GM23338 (cell line): ENCODE measurements at regions not wholly inside any gene's neighbourhood (a gene's known extent, or its start where the extent isn't known, plus 50 kb on each side); places are given as distances from the start of the nearest gene placed in this dataset.

Experiments
- ATAC-seq: fragments of 200-7000 bp; cut with Tn5 transposase; 3 replicates; pipeline ENCODE4 v1.9.1; 2020
- DNase-seq: peaks from one replicate; pipeline ENCODE4 v3.0.0-alpha.2; 2015; ENCODE audit warnings: low spot score
- H2AFZ ChIP-seq: fragments of 200-600 bp; sonication (generic); 2 replicates; pipeline ENCODE4 v1.8.0; 2016; ENCODE audit warnings: antibody characterized with exemption, mild to moderate bottlenecking, moderate library complexity
- H3F3A ChIP-seq: fragments of 200-600 bp; sonication (generic); replicated peaks from 2 replicates; pipeline ENCODE4 v1.8.0; 2017; ENCODE audit warnings: antibody characterized with exemption, mixed run types, low read depth
- H3K27ac ChIP-seq: fragments of 200-600 bp; sonication (generic); 2 replicates; pipeline ENCODE4 v1.6.1; 2016; ENCODE audit warnings: low read depth
- H3K27me3 ChIP-seq: fragments of 200-600 bp; sonication (generic); 2 replicates; pipeline ENCODE4 v1.8.0; 2016; ENCODE audit warnings: mild to moderate bottlenecking, mixed run types, moderate library complexity; ENCODE audit not compliant: insufficient read depth
- H3K36me3 ChIP-seq: fragments of 200-600 bp; sonication (generic); 2 replicates; pipeline ENCODE4 v1.8.0; 2016; ENCODE audit warnings: mild to moderate bottlenecking; ENCODE audit not compliant: insufficient read depth
- H3K4me1 ChIP-seq: fragments of 200-600 bp; sonication (generic); 2 replicates; pipeline ENCODE4 v1.8.0; 2016; ENCODE audit warnings: mild to moderate bottlenecking, moderate library complexity; ENCODE audit not compliant: insufficient read depth
- H3K4me2 ChIP-seq: fragments of 200-600 bp; sonication (generic); 2 replicates; pipeline ENCODE4 v1.7.1; 2017; ENCODE audit warnings: mixed run types
- H3K4me3 ChIP-seq: fragments of 200-600 bp; sonication (generic); 2 replicates; pipeline ENCODE4 v1.6.1; 2016; ENCODE audit warnings: mixed run types
- H3K79me2 ChIP-seq: fragments of 200-600 bp; sonication (generic); replicated peaks from 2 replicates; pipeline ENCODE4 v1.8.0; 2017; ENCODE audit warnings: mild to moderate bottlenecking; ENCODE audit not compliant: insufficient read depth
- H3K9me2 ChIP-seq: fragments of 200-600 bp; sonication (generic); 2 replicates; pipeline ENCODE4 v1.8.0; 2017; ENCODE audit not compliant: insufficient read depth
- H4K20me1 ChIP-seq: fragments of 200-600 bp; sonication (generic); replicated peaks from 2 replicates; pipeline ENCODE4 v1.8.0; 2017; ENCODE audit warnings: mild to moderate bottlenecking; ENCODE audit not compliant: insufficient read depth
- H3K27ac Mint-ChIP-seq: 2 replicates; pipeline ENCODE4 v1.8.0; 2020; ENCODE audit warnings: inconsistent platforms, mild to moderate bottlenecking, moderate library complexity, mixed read lengths
- H3K27me3 Mint-ChIP-seq: 3 replicates; pipeline ENCODE4 v1.8.0; 2022; ENCODE audit warnings: low read depth, mild to moderate bottlenecking, moderate library complexity, mixed read lengths, inconsistent platforms; ENCODE audit not compliant: insufficient read depth, poor library complexity
- H3K36me3 Mint-ChIP-seq: 3 replicates; pipeline ENCODE4 v1.8.0; 2021; ENCODE audit warnings: low read depth, mild to moderate bottlenecking, inconsistent platforms, moderate library complexity, mixed read lengths
- H3K4me1 Mint-ChIP-seq: 3 replicates; pipeline ENCODE4 v1.8.0; 2020; ENCODE audit warnings: mild to moderate bottlenecking, inconsistent platforms, mixed read lengths
- H3K4me3 Mint-ChIP-seq: 3 replicates; pipeline ENCODE4 v1.8.0; 2021; ENCODE audit warnings: moderate library complexity, mild to moderate bottlenecking, inconsistent platforms, mixed read lengths
- H3K9me3 Mint-ChIP-seq: 3 replicates; pipeline ENCODE4 v1.8.0; 2020; ENCODE audit warnings: moderate library complexity, mild to moderate bottlenecking, inconsistent platforms, mixed read lengths
- CREB1 ChIP-seq: fragments of 250-450 bp; sonication (Bioruptor Pico); IDR thresholded peaks from 2 replicates; pipeline ENCODE4 v1.5.0; 2020; ENCODE audit warnings: low read depth, mild to moderate bottlenecking, moderate library complexity
- EZH2 ChIP-seq: fragments of 200-600 bp; sonication (generic); IDR thresholded peaks from one replicate; pipeline ENCODE4 v1.8.0; 2017; ENCODE audit warnings: antibody characterized with exemption, mild to moderate bottlenecking, low read depth; ENCODE audit not compliant: unreplicated experiment
- EZH2phosphoT487 ChIP-seq: fragments of 200-600 bp; sonication (generic); IDR thresholded peaks from one replicate; pipeline ENCODE4 v1.8.1; 2018; ENCODE audit warnings: antibody characterized with exemption; ENCODE audit not compliant: unreplicated experiment
- JUNB ChIP-seq: IDR thresholded peaks from one replicate; pipeline ENCODE4 v1.6.1; 2016; ENCODE audit warnings: antibody characterized with exemption; ENCODE audit not compliant: unreplicated experiment
- NANOG ChIP-seq: IDR thresholded peaks from 2 replicates; pipeline ENCODE4 v1.6.1; 2016; ENCODE audit warnings: antibody characterized with exemption, borderline replicate concordance
- POLR2AphosphoS5 ChIP-seq: IDR thresholded peaks from 2 replicates; pipeline ENCODE4 v1.6.1; 2016; ENCODE audit warnings: antibody characterized with exemption, low read depth
- STAT1 ChIP-seq: IDR thresholded peaks from one replicate; pipeline ENCODE4 v1.6.1; 2016; ENCODE audit warnings: antibody characterized with exemption; ENCODE audit not compliant: unreplicated experiment
- ZNF114 ChIP-seq: fragments of 250-450 bp; sonication (Bioruptor Pico); IDR thresholded peaks from 2 replicates; pipeline ENCODE4 v1.5.0; 2020; ENCODE audit warnings: mild to moderate bottlenecking, moderate library complexity
- ZNF331 ChIP-seq: fragments of 250-450 bp; sonication (Bioruptor Pico); IDR thresholded peaks from 2 replicates; pipeline ENCODE4 v1.5.0; 2020; ENCODE audit warnings: low read depth, mild to moderate bottlenecking, moderate library complexity
- TF ChIP-seq, protein P1 (sequence below): IDR thresholded peaks from one replicate; pipeline ENCODE4 v1.6.1; 2018; ENCODE audit warnings: antibody characterized with exemption; ENCODE audit not compliant: unreplicated experiment
- TF ChIP-seq, protein P2 (sequence below), 2 experiments: fragments of 200-600 bp in 1 of 2; sonication (generic) in 1 of 2; conservative IDR thresholded peaks; 2 replicates each; pipeline versions ENCODE4 v1.5.1 to v1.6.1; 2016 to 2017; ENCODE audit warnings: antibody characterized with exemption in 2 of 2, low read depth in 2 of 2, mild to moderate bottlenecking in 2 of 2, moderate library complexity in 1 of 2
- TF ChIP-seq, protein P3 (sequence below): fragments of 250-450 bp; sonication (Bioruptor Pico); IDR thresholded peaks from 2 replicates; pipeline ENCODE4 v1.5.0; 2020; ENCODE audit warnings: mild to moderate bottlenecking, moderate library complexity

DNA sequence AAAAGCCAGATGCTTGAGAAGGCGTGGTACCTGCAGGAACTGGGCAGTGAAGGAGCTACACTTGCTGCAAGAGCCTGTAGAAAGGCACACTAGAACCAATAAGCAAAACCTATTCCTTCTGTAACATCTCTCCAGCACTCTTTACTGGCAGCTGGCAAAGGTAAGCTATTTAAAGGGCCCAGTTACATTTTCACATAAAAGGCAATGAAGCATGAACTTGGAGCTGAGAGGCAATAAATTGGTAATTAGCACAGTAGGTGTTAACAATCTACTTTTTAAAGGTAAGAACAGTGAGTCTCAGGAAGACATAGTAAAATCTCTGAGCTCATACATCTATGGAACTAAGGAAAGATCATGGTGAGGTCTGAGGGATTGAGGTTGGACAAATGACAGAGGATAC is 167.1 kb upstream of the OLFM3 start (continued):
- TF ChIP-seq ZNF114: no peak
- TF ChIP-seq EZH2: no peak
- TF ChIP-seq CREB1 (CRISPR knock-in tag): no peak
- TF ChIP-seq NANOG: no peak
- no peak for TF ChIP-seq ZNF331 (CRISPR knock-in tag)
- TF ChIP-seq JUNB: no peak
- TF ChIP-seq, protein P1, sequence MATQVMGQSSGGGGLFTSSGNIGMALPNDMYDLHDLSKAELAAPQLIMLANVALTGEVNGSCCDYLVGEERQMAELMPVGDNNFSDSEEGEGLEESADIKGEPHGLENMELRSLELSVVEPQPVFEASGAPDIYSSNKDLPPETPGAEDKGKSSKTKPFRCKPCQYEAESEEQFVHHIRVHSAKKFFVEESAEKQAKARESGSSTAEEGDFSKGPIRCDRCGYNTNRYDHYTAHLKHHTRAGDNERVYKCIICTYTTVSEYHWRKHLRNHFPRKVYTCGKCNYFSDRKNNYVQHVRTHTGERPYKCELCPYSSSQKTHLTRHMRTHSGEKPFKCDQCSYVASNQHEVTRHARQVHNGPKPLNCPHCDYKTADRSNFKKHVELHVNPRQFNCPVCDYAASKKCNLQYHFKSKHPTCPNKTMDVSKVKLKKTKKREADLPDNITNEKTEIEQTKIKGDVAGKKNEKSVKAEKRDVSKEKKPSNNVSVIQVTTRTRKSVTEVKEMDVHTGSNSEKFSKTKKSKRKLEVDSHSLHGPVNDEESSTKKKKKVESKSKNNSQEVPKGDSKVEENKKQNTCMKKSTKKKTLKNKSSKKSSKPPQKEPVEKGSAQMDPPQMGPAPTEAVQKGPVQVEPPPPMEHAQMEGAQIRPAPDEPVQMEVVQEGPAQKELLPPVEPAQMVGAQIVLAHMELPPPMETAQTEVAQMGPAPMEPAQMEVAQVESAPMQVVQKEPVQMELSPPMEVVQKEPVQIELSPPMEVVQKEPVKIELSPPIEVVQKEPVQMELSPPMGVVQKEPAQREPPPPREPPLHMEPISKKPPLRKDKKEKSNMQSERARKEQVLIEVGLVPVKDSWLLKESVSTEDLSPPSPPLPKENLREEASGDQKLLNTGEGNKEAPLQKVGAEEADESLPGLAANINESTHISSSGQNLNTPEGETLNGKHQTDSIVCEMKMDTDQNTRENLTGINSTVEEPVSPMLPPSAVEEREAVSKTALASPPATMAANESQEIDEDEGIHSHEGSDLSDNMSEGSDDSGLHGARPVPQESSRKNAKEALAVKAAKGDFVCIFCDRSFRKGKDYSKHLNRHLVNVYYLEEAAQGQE: no peak
- TF ChIP-seq, protein P2, sequence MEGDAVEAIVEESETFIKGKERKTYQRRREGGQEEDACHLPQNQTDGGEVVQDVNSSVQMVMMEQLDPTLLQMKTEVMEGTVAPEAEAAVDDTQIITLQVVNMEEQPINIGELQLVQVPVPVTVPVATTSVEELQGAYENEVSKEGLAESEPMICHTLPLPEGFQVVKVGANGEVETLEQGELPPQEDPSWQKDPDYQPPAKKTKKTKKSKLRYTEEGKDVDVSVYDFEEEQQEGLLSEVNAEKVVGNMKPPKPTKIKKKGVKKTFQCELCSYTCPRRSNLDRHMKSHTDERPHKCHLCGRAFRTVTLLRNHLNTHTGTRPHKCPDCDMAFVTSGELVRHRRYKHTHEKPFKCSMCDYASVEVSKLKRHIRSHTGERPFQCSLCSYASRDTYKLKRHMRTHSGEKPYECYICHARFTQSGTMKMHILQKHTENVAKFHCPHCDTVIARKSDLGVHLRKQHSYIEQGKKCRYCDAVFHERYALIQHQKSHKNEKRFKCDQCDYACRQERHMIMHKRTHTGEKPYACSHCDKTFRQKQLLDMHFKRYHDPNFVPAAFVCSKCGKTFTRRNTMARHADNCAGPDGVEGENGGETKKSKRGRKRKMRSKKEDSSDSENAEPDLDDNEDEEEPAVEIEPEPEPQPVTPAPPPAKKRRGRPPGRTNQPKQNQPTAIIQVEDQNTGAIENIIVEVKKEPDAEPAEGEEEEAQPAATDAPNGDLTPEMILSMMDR (conservative IDR thresholded peaks at IDR 0.05; ENCODE audit: low read depth in 2 of 2): no peak
- no peak for TF ChIP-seq EZH2phosphoT487
- TF ChIP-seq POLR2AphosphoS5: no peak

DNA sequence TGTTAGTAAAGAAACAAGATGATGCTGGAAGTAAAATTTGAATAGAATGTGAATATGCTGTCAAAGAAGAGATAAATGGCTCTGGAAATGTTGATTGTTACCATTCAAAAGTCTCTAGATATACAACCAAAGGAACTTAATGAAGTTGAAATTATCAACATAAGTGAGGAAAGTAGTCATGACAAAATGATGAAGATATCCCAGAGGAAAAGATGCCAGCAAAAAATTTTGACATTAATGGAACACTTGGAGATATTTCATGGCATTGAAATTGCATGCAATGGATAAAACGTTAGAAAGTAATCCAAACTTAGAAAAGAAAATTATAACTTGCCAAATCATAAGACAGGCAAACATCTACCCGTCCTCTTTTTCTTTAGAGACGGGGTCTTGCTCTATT is 154.5 kb upstream of the OLFM3 start:
- no peaks in the 10 kb centered on the region for H3K9me2 ChIP-seq
- H2AFZ ChIP-seq: no peak overlapping the region
- Mint-ChIP-seq H3K4me1 (peaks cover 15% of the 10 kb centered on the region; the same call in 2 of the 3 replicates), H3K27me3 (no peaks in the 10 kb centered on the region), H3K9me3 (no peaks in the 10 kb centered on the region), H3K4me3 (no peak overlapping the region), H3K27ac (no peak overlapping the region; the same call in 1 of the 2 replicates), H3K36me3 (no peaks in the 10 kb centered on the region)
- H3K27ac ChIP-seq: no peak overlapping the region
- H3K79me2 ChIP-seq: no peaks in the 10 kb centered on the region
- no peaks in the 10 kb centered on the region for H3K36me3 ChIP-seq
- H3K27me3 ChIP-seq: no peaks in the 10 kb centered on the region
- H4K20me1 ChIP-seq: no peaks in the 10 kb centered on the region
- no peaks in the 10 kb centered on the region for H3F3A ChIP-seq
- no peak overlapping the region for H3K4me3 ChIP-seq
- ATAC-seq (no peak), DNase-seq (no peak)
- no peak overlapping the region for H3K4me2 ChIP-seq
- H3K4me1 ChIP-seq: 0 out of 2 replicates have a peak, but pooled peaks cover 5% of the 10 kb centered on the region
- TF ChIP-seq JUNB: no peak
- TF ChIP-seq EZH2phosphoT487: no peak
- TF ChIP-seq EZH2: no peak
- no peak for TF ChIP-seq CREB1 (CRISPR knock-in tag)
- TF ChIP-seq STAT1: no peak
- TF ChIP-seq, protein P3, sequence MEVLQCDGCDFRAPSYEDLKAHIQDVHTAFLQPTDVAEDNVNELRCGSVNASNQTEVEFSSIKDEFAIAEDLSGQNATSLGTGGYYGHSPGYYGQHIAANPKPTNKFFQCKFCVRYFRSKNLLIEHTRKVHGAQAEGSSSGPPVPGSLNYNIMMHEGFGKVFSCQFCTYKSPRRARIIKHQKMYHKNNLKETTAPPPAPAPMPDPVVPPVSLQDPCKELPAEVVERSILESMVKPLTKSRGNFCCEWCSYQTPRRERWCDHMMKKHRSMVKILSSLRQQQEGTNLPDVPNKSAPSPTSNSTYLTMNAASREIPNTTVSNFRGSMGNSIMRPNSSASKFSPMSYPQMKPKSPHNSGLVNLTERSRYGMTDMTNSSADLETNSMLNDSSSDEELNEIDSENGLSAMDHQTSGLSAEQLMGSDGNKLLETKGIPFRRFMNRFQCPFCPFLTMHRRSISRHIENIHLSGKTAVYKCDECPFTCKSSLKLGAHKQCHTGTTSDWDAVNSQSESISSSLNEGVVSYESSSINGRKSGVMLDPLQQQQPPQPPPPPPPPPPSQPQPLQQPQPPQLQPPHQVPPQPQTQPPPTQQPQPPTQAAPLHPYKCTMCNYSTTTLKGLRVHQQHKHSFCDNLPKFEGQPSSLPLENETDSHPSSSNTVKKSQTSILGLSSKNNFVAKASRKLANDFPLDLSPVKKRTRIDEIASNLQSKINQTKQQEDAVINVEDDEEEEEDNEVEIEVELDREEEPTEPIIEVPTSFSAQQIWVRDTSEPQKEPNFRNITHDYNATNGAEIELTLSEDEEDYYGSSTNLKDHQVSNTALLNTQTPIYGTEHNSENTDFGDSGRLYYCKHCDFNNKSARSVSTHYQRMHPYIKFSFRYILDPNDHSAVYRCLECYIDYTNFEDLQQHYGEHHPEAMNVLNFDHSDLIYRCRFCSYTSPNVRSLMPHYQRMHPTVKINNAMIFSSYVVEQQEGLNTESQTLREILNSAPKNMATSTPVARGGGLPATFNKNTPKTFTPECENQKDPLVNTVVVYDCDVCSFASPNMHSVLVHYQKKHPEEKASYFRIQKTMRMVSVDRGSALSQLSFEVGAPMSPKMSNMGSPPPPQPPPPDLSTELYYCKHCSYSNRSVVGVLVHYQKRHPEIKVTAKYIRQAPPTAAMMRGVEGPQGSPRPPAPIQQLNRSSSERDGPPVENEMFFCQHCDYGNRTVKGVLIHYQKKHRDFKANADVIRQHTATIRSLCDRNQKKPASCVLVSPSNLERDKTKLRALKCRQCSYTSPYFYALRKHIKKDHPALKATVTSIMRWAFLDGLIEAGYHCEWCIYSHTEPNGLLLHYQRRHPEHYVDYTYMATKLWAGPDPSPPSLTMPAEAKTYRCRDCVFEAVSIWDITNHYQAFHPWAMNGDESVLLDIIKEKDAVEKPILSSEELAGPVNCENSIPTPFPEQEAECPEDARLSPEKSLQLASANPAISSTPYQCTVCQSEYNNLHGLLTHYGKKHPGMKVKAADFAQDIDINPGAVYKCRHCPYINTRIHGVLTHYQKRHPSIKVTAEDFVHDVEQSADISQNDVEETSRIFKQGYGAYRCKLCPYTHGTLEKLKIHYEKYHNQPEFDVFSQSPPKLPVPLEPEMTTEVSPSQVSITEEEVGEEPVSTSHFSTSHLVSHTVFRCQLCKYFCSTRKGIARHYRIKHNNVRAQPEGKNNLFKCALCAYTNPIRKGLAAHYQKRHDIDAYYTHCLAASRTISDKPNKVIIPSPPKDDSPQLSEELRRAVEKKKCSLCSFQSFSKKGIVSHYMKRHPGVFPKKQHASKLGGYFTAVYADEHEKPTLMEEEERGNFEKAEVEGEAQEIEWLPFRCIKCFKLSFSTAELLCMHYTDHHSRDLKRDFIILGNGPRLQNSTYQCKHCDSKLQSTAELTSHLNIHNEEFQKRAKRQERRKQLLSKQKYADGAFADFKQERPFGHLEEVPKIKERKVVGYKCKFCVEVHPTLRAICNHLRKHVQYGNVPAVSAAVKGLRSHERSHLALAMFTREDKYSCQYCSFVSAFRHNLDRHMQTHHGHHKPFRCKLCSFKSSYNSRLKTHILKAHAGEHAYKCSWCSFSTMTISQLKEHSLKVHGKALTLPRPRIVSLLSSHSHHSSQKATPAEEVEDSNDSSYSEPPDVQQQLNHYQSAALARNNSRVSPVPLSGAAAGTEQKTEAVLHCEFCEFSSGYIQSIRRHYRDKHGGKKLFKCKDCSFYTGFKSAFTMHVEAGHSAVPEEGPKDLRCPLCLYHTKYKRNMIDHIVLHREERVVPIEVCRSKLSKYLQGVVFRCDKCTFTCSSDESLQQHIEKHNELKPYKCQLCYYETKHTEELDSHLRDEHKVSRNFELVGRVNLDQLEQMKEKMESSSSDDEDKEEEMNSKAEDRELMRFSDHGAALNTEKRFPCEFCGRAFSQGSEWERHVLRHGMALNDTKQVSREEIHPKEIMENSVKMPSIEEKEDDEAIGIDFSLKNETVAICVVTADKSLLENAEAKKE (CRISPR knock-in tag): no peak
